ENCODE measurements at regions not wholly inside any gene's neighbourhood (a gene's known extent, or its start where the extent isn't known, plus 50 kb on each side); places are given as distances from the start of the nearest gene placed in this dataset.

DNA sequence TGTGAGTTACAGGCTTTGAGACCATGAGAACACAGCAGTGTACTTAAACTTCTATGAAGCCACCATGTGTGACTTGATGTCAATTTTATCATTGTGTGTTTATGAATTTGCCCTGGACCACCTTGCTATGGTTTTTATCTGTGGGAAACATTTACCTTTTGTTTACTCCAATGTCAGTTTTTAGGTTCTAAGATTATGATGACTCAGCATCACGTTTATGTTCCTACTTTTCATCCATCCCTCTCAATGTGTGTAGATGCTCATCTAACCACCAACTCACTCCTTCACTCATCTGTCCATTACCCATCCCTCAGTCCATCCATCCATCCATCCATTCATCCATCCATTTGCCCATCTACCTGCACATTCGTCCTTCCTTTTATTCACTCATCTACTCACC lies 338.8 kb downstream of the MIAT start:
- Histone ChIP-seq H3K4me1 (ENCODE audit: insufficient read depth, low read length) (no peaks in the 10 kb centered on the region), H3K9me3 (ENCODE audit: control insufficient read depth in 1 of 2, low read length in 2 of 2) (no peaks in the 10 kb centered on the region), H3K36me3 (ENCODE audit: insufficient read depth, low read length) (no peaks in the 10 kb centered on the region), H3K4me3 (ENCODE audit: low read length in 2 of 2) (no peak overlapping the region), H3K27me3 (ENCODE audit: insufficient read depth, low read length) (no peaks in the 10 kb centered on the region), H3K27ac (ENCODE audit: low read depth, low read length) (no peak overlapping the region)
- ChIA-PET POLR2A (ENCODE audit: partially characterized antibody) (no interaction called here), CTCF (ENCODE audit: partially characterized antibody) (no interaction called here)
- Mint-ChIP-seq H3K4me3 (no peak overlapping the region), H3K36me3 (no peaks in the 10 kb centered on the region), H3K27ac (no peak overlapping the region), H3K9me3 (peaks cover 0 to 3% (median 0%) of the 10 kb centered on the region in 8 donors), H3K27me3 (peaks cover 0 to 1% of the 10 kb centered on the region in 2 donors), H3K4me1 (no peaks in the 10 kb centered on the region)
- intact Hi-C loops (cut with micrococcal nuclease), result no loop called here
- no peak for DNase-seq

DNA sequence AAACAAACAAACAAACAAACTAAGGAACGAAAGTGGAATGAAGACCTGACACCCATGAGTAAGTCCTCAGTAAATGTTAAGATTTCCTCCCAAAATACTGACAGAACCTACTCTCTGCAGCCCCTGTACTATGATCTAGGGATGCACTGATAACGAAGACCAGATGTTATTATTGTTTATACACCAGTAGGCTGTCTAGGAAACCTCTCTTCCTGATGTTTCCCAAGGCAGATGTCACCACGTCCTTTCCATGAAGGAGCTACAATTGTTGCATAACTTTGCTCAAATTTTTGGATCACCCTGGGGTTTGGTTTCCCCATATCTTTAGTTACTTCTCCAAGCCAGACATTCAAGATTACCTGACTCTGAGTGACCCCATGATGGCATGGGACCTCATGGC lies 340.7 kb downstream of the MIAT start:
- ChIA-PET CTCF (ENCODE audit: partially characterized antibody) (no interaction called here), POLR2A (ENCODE audit: partially characterized antibody) (no interaction called here)
- Histone ChIP-seq H3K4me3 (ENCODE audit: low read length in 2 of 2) (no peak overlapping the region), H3K9me3 (ENCODE audit: control insufficient read depth in 1 of 2, low read length in 2 of 2) (no peaks in the 10 kb centered on the region), H3K36me3 (ENCODE audit: insufficient read depth, low read length) (no peaks in the 10 kb centered on the region), H3K4me1 (ENCODE audit: insufficient read depth, low read length) (no peaks in the 10 kb centered on the region), H3K27me3 (ENCODE audit: insufficient read depth, low read length) (no peaks in the 10 kb centered on the region), H3K27ac (ENCODE audit: low read depth, low read length) (no peak overlapping the region)
- no peak for DNase-seq
- intact Hi-C loops (cut with micrococcal nuclease), result no loop called here
- H3K27ac Mint-ChIP-seq, result no peak overlapping the region
- no peak overlapping the region for H3K4me3 Mint-ChIP-seq
- H3K4me1 Mint-ChIP-seq, result no peaks in the 10 kb centered on the region
- H3K27me3 Mint-ChIP-seq, result peaks cover 0 to 1% of the 10 kb centered on the region in 2 donors
- no peaks in the 10 kb centered on the region for H3K36me3 Mint-ChIP-seq
- H3K9me3 Mint-ChIP-seq, result peaks cover 0 to 3% (median 0%) of the 10 kb centered on the region in 8 donors

DNA sequence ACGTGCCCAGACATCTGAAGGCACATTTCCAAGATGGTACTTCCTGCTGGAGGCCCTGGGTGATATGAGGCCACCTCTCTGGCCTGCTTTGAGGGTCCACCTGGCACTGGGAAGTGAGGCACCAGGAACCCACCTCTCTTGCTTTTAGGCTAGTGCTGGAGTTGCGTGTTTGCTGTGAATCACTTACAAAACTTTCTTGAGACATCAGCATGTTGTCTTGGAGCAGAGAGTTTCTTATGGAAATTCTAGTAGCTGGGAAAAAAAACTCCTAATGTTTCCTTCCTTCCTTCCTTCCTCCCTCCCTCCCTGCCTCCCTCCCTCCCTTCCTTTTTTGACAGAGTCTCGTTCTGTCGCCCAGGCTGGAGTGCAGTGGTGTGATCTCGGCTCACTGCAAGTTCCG lies 341.3 kb downstream of the MIAT start:
- no peaks in the 10 kb centered on the region for H3K36me3 ChIP-seq (ENCODE audit: insufficient read depth, low read length)
- no peak for DNase-seq
- Mint-ChIP-seq H3K27ac (no peak overlapping the region), H3K9me3 (peaks cover 0 to 3% (median 0%) of the 10 kb centered on the region in 8 donors), H3K4me1 (no peaks in the 10 kb centered on the region), H3K4me3 (no peak overlapping the region), H3K27me3 (peaks cover 0 to 3% of the 10 kb centered on the region in 2 donors), H3K36me3 (no peaks in the 10 kb centered on the region)
- H3K9me3 ChIP-seq (ENCODE audit: control insufficient read depth in 1 of 2, low read length in 2 of 2), result no peaks in the 10 kb centered on the region
- no peaks in the 10 kb centered on the region for H3K4me1 ChIP-seq (ENCODE audit: insufficient read depth, low read length)
- intact Hi-C loops (cut with micrococcal nuclease), result no loop called here
- no peak overlapping the region for H3K27ac ChIP-seq (ENCODE audit: low read depth, low read length)
- H3K27me3 ChIP-seq (ENCODE audit: insufficient read depth, low read length), result no peaks in the 10 kb centered on the region
- ChIA-PET CTCF (ENCODE audit: partially characterized antibody) (no interaction called here), POLR2A (ENCODE audit: partially characterized antibody) (no interaction called here)
- H3K4me3 ChIP-seq (ENCODE audit: low read length in 2 of 2), result no peak overlapping the region

DNA sequence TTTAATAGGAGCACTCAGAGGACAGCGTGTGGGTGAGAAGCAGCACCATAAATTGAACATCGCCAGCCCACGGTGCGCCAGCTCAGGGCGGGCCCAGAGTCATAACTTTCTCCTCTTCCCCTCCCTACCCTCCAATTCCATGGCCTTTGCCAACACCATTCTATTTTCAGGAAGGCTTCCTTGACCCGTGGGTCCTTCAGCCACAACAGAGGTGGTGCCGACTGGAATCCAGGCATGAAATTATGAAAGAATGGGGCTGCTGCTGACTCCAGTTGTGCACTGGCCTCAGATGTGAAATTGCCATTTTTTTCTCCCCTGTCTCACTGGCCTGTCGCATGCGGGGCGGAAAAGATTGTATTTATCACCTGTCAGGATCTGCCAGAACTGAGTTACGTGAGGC lies 345.9 kb downstream of the MIAT start:
- intact Hi-C loops (cut with micrococcal nuclease), result no loop called here
- Mint-ChIP-seq H3K27me3 (peaks cover 1 to 3% of the 10 kb centered on the region in 2 donors), H3K4me1 (no peaks in the 10 kb centered on the region)

DNA sequence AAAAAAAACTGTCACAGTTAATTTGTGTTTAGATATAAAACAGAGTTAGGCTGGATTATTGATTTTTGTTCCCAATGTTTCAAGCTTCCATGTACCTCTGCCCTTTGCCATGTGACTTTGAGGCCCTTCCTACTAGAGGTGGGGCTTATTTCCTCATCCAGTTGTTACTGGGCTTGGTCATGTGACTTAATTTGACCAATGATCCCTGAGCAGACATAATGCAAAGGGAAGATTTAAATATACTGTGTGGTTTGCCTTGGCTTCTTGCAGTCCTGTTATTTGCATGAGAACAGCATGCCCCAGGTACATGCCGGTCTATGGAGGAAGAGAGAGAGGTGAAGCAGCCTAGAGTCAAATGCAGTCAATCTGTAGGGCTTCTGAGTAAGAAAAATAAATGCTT lies 347.0 kb downstream of the MIAT start:
- Histone ChIP-seq H3K4me3 (ENCODE audit: low read length in 2 of 2) (no peak overlapping the region), H3K27ac (ENCODE audit: low read depth, low read length) (no peak overlapping the region), H3K36me3 (ENCODE audit: insufficient read depth, low read length) (no peaks in the 10 kb centered on the region), H3K27me3 (ENCODE audit: insufficient read depth, low read length) (no peaks in the 10 kb centered on the region), H3K4me1 (ENCODE audit: insufficient read depth, low read length) (no peaks in the 10 kb centered on the region), H3K9me3 (ENCODE audit: control insufficient read depth in 1 of 2, low read length in 2 of 2) (no peaks in the 10 kb centered on the region)
- Mint-ChIP-seq H3K27ac (no peak overlapping the region), H3K4me1 (no peaks in the 10 kb centered on the region), H3K9me3 (no peaks in the 10 kb centered on the region), H3K4me3 (no peak overlapping the region), H3K36me3 (no peaks in the 10 kb centered on the region), H3K27me3 (peaks cover 1 to 3% of the 10 kb centered on the region in 2 donors)
- no peak for DNase-seq
- CTCF ChIA-PET (ENCODE audit: partially characterized antibody), result no interaction called here
- intact Hi-C loops (cut with micrococcal nuclease), result no loop called here
- POLR2A ChIA-PET (ENCODE audit: partially characterized antibody), result no interaction called here

More for the DNA sequence above, 345.9 kb downstream of the MIAT start:
- POLR2A ChIA-PET (ENCODE audit: partially characterized antibody), result no interaction called here
- H3K4me3 ChIP-seq (ENCODE audit: low read length in 2 of 2), result no peak overlapping the region
- no peak for DNase-seq
- no peaks in the 10 kb centered on the region for H3K9me3 ChIP-seq (ENCODE audit: control insufficient read depth in 1 of 2, low read length in 2 of 2)
- H3K4me3 Mint-ChIP-seq, result no peak overlapping the region
- H3K27me3 ChIP-seq (ENCODE audit: insufficient read depth, low read length), result no peaks in the 10 kb centered on the region
- no peaks in the 10 kb centered on the region for H3K4me1 ChIP-seq (ENCODE audit: insufficient read depth, low read length)
- CTCF ChIA-PET (ENCODE audit: partially characterized antibody), result no interaction called here
- H3K27ac Mint-ChIP-seq, result no peak overlapping the region
- no peaks in the 10 kb centered on the region for H3K9me3 Mint-ChIP-seq
- H3K36me3 Mint-ChIP-seq, result no peaks in the 10 kb centered on the region
- no peaks in the 10 kb centered on the region for H3K36me3 ChIP-seq (ENCODE audit: insufficient read depth, low read length)
- H3K27ac ChIP-seq (ENCODE audit: low read depth, low read length), result no peak overlapping the region

DNA sequence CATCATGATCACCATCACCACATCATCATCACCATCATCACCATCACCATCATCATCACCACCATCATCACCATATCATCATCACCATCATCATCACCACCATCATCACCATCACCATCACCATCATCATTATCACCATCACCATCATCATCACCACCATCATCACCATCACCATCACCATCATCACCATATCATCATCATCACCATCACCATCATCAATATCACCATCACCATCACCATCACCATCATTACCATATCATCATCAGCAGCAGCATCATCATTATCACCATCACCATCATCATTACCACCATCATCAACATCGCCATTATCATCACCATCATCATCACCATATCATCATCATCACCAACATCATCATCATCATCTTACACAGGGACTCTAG lies 351.1 kb downstream of the MIAT start:
- ChIA-PET CTCF (ENCODE audit: partially characterized antibody) (no interaction called here), POLR2A (ENCODE audit: partially characterized antibody) (no interaction called here)
- no peaks in the 10 kb centered on the region for H3K36me3 Mint-ChIP-seq
- H3K9me3 Mint-ChIP-seq, result no peaks in the 10 kb centered on the region
- peaks cover 4% of the 10 kb centered on the region in 2 donors for H3K27me3 Mint-ChIP-seq
- H3K4me1 Mint-ChIP-seq, result no peaks in the 10 kb centered on the region
- no peak overlapping the region for H3K4me3 Mint-ChIP-seq
- Histone ChIP-seq H3K4me3 (ENCODE audit: low read length in 2 of 2) (no peak overlapping the region), H3K9me3 (ENCODE audit: control insufficient read depth in 1 of 2, low read length in 2 of 2) (no peaks in the 10 kb centered on the region), H3K27me3 (ENCODE audit: insufficient read depth, low read length) (no peaks in the 10 kb centered on the region), H3K27ac (ENCODE audit: low read depth, low read length) (no peak overlapping the region), H3K4me1 (ENCODE audit: insufficient read depth, low read length) (no peaks in the 10 kb centered on the region), H3K36me3 (ENCODE audit: insufficient read depth, low read length) (no peaks in the 10 kb centered on the region)
- no peak overlapping the region for H3K27ac Mint-ChIP-seq
- DNase-seq, result no peak
- intact Hi-C loops (cut with micrococcal nuclease), result no loop called here

DNA sequence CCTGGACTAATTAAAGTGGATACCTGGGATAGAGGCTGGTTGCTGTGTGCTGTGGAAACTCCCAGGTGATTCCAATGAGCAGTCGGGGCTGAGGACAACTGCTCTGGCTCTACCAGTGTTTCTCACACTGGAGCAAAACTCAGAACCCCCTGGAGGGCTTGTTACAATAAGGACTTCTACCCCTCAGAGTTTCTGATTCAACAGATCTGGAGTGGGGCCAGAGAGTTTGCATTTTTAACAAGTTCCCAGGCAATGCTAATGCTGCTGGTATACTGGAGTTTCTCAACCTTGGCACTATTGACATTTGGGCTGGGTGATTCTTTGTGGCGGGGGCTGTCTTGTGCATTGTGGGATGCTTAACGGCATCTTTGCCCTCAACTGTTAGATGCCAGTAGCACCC lies 353.7 kb downstream of the MIAT start:
- POLR2A ChIA-PET (ENCODE audit: partially characterized antibody), result no interaction called here
- no peak for DNase-seq
- Histone ChIP-seq H3K27ac (ENCODE audit: low read depth, low read length) (no peak overlapping the region), H3K9me3 (ENCODE audit: control insufficient read depth in 1 of 2, low read length in 2 of 2) (no peaks in the 10 kb centered on the region), H3K27me3 (ENCODE audit: insufficient read depth, low read length) (no peaks in the 10 kb centered on the region), H3K4me1 (ENCODE audit: insufficient read depth, low read length) (no peaks in the 10 kb centered on the region), H3K4me3 (ENCODE audit: low read length in 2 of 2) (no peak overlapping the region), H3K36me3 (ENCODE audit: insufficient read depth, low read length) (no peaks in the 10 kb centered on the region)
- intact Hi-C loops (cut with micrococcal nuclease), result no loop called here
- H3K27me3 Mint-ChIP-seq, result peaks cover 1 to 3% of the 10 kb centered on the region in 2 donors
- CTCF ChIA-PET (ENCODE audit: partially characterized antibody), result no interaction called here
- H3K27ac Mint-ChIP-seq, result no peak overlapping the region
- no peak overlapping the region for H3K4me3 Mint-ChIP-seq
- H3K9me3 Mint-ChIP-seq, result no peaks in the 10 kb centered on the region
- H3K4me1 Mint-ChIP-seq, result no peaks in the 10 kb centered on the region
- H3K36me3 Mint-ChIP-seq, result no peaks in the 10 kb centered on the region

DNA sequence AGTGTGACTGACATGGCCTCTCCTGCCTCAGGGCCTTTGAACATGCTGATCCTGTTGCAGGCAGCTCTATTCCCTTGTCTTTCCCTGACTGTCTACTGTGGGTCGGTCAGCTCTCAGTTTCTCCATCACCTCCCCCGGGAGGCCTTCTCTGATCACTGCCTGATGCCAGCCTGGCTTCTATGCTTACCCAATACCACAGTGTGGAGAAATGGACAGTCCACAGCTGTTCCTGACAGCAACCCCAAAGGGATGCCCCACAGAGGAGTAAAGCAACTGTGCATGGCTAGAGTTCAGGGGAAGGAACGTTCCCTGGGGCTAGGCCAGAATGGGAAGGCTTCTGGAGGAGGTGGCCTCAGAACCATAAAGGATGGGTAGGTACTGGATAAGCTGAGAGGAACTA lies 354.3 kb downstream of the MIAT start:
- no peak for DNase-seq
- Mint-ChIP-seq H3K36me3 (no peaks in the 10 kb centered on the region), H3K27ac (no peak overlapping the region), H3K27me3 (peaks cover 1 to 3% of the 10 kb centered on the region in 2 donors), H3K4me1 (no peaks in the 10 kb centered on the region), H3K9me3 (no peaks in the 10 kb centered on the region), H3K4me3 (no peak overlapping the region)
- Histone ChIP-seq H3K36me3 (ENCODE audit: insufficient read depth, low read length) (no peaks in the 10 kb centered on the region), H3K4me3 (ENCODE audit: low read length in 2 of 2) (no peak overlapping the region), H3K27ac (ENCODE audit: low read depth, low read length) (no peak overlapping the region), H3K9me3 (ENCODE audit: control insufficient read depth in 1 of 2, low read length in 2 of 2) (no peaks in the 10 kb centered on the region), H3K4me1 (ENCODE audit: insufficient read depth, low read length) (no peaks in the 10 kb centered on the region), H3K27me3 (ENCODE audit: insufficient read depth, low read length) (no peaks in the 10 kb centered on the region)
- intact Hi-C loops (cut with micrococcal nuclease), result no loop called here
- ChIA-PET POLR2A (ENCODE audit: partially characterized antibody) (no interaction called here), CTCF (ENCODE audit: partially characterized antibody) (no interaction called here)

Measured in CD4-positive, alpha-beta memory T cell (primary cell).